Sigmoid colon (tissue), 4 donors: ENCODE measurements at regions not wholly inside any gene's neighbourhood (a gene's known extent, or its start where the extent isn't known, plus 50 kb on each side); places are given as distances from the start of the nearest gene placed in this dataset.

Experiments
- CTCF ChIP-seq, 4 experiments: fragments of 450-650 bp in 3 of 4; fragments of 200-600 bp in 1 of 4; IDR thresholded peaks; one replicate each; pipeline ENCODE4 v1.5.1; 2016 to 2019; ENCODE audit warnings: antibody characterized with exemption in 4 of 4, mild to moderate bottlenecking in 3 of 4, moderate library complexity in 2 of 4
- EP300 ChIP-seq, 4 donors: sonication (generic); formaldehyde crosslinking; IDR thresholded peaks; one replicate each; pipeline ENCODE4 v1.6.1; 2017; ENCODE audit warnings: antibody characterized with exemption in 4 of 4

- TF ChIP-seq CTCF (IDR thresholded peaks at IDR 0.05) = no peak
- TF ChIP-seq EP300 (IDR thresholded peaks at IDR 0.05) = no peak
Measured at GRCh38 chr3:116905794-116906193, 196.2 kb downstream of the TUSC7 start.
